ENCODE measurements at regions not wholly inside any gene's neighbourhood (a gene's known extent, or its start where the extent isn't known, plus 50 kb on each side); places are given as distances from the start of the nearest gene placed in this dataset.

DNA sequence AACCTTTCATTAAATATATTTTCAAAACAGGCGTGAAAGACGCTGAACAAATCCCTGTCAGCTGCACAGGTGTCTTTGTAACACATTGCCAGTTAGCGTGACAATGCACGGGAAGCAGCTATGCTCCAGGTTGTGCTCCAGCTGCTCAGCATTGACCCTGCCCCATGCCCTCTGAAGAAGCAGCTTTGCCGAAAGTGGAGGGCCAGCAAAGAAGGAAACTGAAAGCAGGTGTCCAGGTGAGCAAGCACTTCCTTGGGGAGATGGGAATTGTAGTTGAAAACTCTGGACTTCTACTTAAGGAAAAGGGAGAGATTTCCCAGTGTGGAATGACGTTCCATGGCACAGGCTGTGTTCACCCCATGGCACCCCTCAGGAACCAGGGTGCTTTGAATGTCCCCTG is 125.7 kb downstream of the TTLL2 start:
- TF ChIP-seq, protein P1, sequence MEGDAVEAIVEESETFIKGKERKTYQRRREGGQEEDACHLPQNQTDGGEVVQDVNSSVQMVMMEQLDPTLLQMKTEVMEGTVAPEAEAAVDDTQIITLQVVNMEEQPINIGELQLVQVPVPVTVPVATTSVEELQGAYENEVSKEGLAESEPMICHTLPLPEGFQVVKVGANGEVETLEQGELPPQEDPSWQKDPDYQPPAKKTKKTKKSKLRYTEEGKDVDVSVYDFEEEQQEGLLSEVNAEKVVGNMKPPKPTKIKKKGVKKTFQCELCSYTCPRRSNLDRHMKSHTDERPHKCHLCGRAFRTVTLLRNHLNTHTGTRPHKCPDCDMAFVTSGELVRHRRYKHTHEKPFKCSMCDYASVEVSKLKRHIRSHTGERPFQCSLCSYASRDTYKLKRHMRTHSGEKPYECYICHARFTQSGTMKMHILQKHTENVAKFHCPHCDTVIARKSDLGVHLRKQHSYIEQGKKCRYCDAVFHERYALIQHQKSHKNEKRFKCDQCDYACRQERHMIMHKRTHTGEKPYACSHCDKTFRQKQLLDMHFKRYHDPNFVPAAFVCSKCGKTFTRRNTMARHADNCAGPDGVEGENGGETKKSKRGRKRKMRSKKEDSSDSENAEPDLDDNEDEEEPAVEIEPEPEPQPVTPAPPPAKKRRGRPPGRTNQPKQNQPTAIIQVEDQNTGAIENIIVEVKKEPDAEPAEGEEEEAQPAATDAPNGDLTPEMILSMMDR (conservative IDR thresholded peaks at IDR 0.05) = no peak
- TF ChIP-seq EZH2 (IDR thresholded peaks at IDR 0.05; ENCODE audit: low read depth) = no peak

All from PC-9 (cell line).